ENCODE measurements at regions not wholly inside any gene's neighbourhood (a gene's known extent, or its start where the extent isn't known, plus 50 kb on each side); places are given as distances from the start of the nearest gene placed in this dataset.

DNA sequence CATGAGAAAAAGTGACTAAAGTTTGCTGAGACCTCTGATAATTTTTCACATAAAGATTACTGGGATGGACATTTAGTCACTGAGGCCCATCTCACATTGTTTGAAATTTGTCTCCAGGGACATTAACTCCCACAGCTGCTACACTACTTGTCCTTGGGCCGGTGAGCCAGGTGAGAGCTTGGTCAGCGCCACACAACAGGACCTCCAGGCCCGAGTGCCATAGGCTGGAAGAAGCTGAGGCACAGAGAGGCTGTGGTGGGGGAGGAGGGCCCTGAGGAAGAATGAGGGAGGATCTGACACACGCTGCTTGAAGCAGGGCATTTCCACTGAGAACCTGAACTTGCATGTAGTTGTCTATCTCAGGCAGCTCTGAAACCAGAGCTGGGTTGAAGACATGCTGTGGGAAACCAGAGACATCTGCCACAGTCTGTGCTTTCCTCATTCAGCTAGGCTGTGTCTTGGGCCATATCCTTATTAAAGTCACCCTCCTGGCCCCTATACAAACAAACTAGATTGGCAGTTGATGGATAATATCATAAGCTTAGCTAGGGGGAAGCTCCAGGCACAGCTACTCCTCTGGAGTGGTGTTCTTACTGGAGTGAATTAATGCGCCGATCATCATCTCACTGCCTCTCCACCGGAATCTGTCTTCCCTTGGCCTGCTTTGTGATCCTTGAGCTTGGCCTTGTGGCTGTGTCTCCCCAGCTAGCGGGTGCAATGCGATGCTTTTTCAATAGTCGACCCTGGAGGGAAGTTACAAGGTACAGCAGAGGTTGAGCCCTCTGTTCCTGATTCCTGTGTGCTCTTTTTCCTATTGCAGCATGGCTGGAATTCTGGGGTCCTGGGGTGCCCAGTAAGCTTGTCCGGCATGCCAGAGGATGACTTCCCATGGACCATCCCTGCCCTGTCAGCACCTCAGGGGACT, 225.3 kb upstream of the B3GAT1 start:
- no CpG with 5 or more reads among the region's 11 CpGs for WGBS (ENCODE audit: insufficient coverage, insufficient read length)
- no peak for DNase-seq (ENCODE audit: low read depth, low spot score)
- H3K36me3 ChIP-seq (ENCODE audit: control insufficient read depth, insufficient read depth, low read length) = no peaks in the 10 kb centered on the region

DNA sequence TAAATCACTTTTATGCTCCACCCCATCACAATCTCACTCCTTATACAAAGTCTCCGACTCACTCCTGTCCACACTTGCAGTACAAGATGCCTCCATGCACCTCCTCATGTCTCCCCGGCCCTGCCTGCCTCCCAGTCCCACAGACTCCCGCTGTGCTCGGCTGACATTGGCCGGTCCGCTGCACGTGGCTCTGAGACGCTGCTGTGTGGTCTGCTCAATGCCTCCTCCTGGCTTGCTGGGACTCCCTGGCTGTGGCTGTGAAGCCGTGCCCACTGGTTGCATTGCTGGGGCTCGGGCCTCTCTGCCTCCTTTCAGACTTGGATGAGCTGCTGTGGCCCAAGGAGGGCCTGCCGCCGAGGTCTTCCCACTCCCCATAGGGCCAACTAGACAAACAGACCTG, 224.0 kb upstream of the B3GAT1 start:
- H3K4me1 ChIP-seq (ENCODE audit: control insufficient read depth, insufficient read depth, low read length) = no peaks in the 10 kb centered on the region
- H3K4me3 ChIP-seq (ENCODE audit: low read length) = no peak overlapping the region
- no peak overlapping the region for H3K27ac ChIP-seq (ENCODE audit: low read length)
- no CpG with 5 or more reads among the region's 12 CpGs for WGBS (ENCODE audit: insufficient coverage, insufficient read length)
- no peaks in the 10 kb centered on the region for H3K27me3 ChIP-seq (ENCODE audit: control insufficient read depth, insufficient read depth, low read length)
- no peak for DNase-seq (ENCODE audit: low read depth, low spot score)
- H3K9me3 ChIP-seq (ENCODE audit: control insufficient read depth, insufficient read depth, low read length) = no peaks in the 10 kb centered on the region
- H3K36me3 ChIP-seq (ENCODE audit: control insufficient read depth, insufficient read depth, low read length) = no peaks in the 10 kb centered on the region

More for the DNA sequence above, 225.3 kb upstream of the B3GAT1 start:
- H3K9me3 ChIP-seq (ENCODE audit: control insufficient read depth, insufficient read depth, low read length) = no peaks in the 10 kb centered on the region
- H3K4me3 ChIP-seq (ENCODE audit: low read length) = no peak overlapping the region
- no peak overlapping the region for H3K27ac ChIP-seq (ENCODE audit: low read length)
- no peaks in the 10 kb centered on the region for H3K4me1 ChIP-seq (ENCODE audit: control insufficient read depth, insufficient read depth, low read length)
- no peaks in the 10 kb centered on the region for H3K27me3 ChIP-seq (ENCODE audit: control insufficient read depth, insufficient read depth, low read length)

DNA sequence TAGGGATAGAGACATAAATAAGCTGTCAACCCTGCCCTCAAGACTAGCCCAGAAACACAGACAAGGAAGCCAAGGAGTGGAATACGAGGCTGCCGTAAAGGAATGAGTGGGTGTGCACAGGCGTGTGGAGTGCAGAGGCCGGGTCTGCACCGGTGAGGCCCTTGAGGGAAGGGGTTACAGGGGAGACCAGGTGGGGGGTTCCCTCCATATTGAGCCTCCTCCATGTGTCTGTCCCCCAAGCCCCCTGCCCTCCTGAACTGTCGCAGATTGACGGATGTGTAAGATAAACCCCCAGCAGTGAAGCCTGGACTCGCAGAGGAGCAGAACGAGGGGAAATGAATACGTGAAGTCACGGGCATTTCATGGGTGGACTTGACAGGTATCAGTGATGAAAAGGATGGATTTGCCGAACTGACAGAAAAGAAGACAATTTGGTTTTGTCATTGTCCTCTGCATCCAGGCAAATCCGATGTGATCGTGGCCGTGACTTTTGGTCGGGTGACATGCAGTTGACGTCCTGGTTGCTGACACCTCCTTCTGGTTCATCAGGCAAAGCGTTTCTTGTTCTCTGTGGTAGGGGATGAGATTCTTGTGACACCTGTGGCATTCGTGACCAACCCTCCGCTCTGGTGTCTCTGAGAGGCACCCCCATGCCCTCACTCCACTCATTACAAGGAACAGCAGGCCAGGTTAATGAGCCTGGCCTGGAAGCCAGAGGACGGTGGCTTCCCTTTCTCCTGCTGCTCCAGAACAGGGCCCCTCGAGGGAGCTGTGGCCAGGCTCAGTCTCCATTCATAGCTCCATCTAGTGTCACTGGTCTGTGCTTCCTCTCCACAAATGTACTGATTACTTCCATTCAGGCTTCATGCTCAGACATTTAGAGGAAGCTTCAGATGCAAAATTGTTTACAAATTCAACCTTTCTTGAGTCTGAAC, 223.1 kb upstream of the B3GAT1 start:
- no peaks in the 10 kb centered on the region for H3K27me3 ChIP-seq (ENCODE audit: control insufficient read depth, insufficient read depth, low read length)
- WGBS (ENCODE audit: insufficient coverage, insufficient read length) = no CpG with 5 or more reads among the region's 22 CpGs
- DNase-seq (ENCODE audit: low read depth, low spot score) = no peak
- H3K4me1 ChIP-seq (ENCODE audit: control insufficient read depth, insufficient read depth, low read length) = no peaks in the 10 kb centered on the region
- H3K9me3 ChIP-seq (ENCODE audit: control insufficient read depth, insufficient read depth, low read length) = no peaks in the 10 kb centered on the region
- H3K4me3 ChIP-seq (ENCODE audit: low read length) = no peak overlapping the region
- H3K27ac ChIP-seq (ENCODE audit: low read length) = no peak overlapping the region
- H3K36me3 ChIP-seq (ENCODE audit: control insufficient read depth, insufficient read depth, low read length) = no peaks in the 10 kb centered on the region

DNA sequence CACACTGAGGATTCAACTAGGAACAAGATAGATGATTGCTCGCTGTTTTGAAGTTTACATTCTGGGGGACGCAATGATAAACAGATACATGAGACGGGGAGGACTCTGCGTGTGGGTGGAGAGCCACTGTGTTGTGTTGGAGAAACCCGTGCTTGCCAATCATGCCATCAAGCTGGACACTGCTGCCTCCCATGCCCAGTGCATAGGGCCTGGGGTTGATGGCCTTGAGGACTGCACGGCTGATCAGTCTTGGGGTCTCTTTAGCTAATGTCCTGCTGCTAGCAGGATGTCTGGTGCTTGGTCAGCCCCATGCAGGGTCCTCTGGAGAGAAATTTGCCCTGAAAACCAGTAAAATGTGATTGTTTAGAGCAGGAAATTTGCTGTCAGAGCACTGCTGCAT, 221.2 kb upstream of the B3GAT1 start:
- no peaks in the 10 kb centered on the region for H3K36me3 ChIP-seq (ENCODE audit: control insufficient read depth, insufficient read depth, low read length)
- H3K27me3 ChIP-seq (ENCODE audit: control insufficient read depth, insufficient read depth, low read length) = no peaks in the 10 kb centered on the region
- no peak overlapping the region for H3K4me3 ChIP-seq (ENCODE audit: low read length)
- WGBS (ENCODE audit: insufficient coverage, insufficient read length) = no CpG with 5 or more reads among the region's 6 CpGs
- DNase-seq (ENCODE audit: low read depth, low spot score) = no peak
- no peak overlapping the region for H3K27ac ChIP-seq (ENCODE audit: low read length)
- H3K4me1 ChIP-seq (ENCODE audit: control insufficient read depth, insufficient read depth, low read length) = no peaks in the 10 kb centered on the region
- no peaks in the 10 kb centered on the region for H3K9me3 ChIP-seq (ENCODE audit: control insufficient read depth, insufficient read depth, low read length)

DNA sequence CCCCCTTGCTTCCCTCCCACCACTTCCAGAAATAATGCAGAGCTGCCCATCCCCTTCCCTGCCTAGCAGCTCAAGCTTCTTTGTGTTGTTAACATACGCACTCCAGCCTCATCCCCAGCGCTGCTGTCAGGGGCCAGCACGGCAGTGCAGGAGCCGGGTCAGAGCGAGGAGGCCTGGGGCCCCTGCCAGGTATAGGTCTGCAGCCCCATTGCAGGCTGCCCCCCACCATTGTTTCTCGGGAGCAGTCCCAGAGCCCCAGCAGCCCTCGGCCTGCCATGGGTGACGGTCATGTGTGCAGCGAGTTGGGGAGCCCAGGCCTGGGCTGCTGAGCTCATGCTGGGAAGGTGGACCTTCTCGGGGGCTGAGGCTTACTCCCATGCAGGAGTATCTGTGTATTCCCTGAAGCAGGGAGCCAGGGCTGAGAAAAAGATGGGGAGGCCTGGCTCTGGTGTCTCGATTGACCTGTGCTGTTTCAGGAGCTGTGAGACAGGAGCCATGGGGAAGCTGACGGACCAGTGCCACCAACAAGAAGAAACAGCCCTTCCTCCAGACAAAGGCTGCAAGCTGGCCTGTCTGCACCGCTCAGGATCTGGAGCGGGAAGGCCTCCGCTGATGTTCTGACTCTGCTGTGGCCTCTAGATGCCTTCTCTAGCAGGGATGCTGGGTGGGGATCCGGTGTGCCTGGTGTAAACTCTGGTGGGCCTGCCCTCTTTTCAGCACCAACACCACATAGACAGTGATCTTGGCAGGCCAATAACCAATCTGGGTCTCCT, 220.5 kb upstream of the B3GAT1 start:
- WGBS (ENCODE audit: insufficient coverage, insufficient read length) = no CpG with 5 or more reads among the region's 16 CpGs
- Histone ChIP-seq H3K27me3 (ENCODE audit: control insufficient read depth, insufficient read depth, low read length) (no peaks in the 10 kb centered on the region), H3K27ac (ENCODE audit: low read length) (no peak overlapping the region), H3K36me3 (ENCODE audit: control insufficient read depth, insufficient read depth, low read length) (no peaks in the 10 kb centered on the region), H3K4me1 (ENCODE audit: control insufficient read depth, insufficient read depth, low read length) (no peaks in the 10 kb centered on the region), H3K4me3 (ENCODE audit: low read length) (no peak overlapping the region), H3K9me3 (ENCODE audit: control insufficient read depth, insufficient read depth, low read length) (no peaks in the 10 kb centered on the region)
- no peak for DNase-seq (ENCODE audit: low read depth, low spot score)

DNA sequence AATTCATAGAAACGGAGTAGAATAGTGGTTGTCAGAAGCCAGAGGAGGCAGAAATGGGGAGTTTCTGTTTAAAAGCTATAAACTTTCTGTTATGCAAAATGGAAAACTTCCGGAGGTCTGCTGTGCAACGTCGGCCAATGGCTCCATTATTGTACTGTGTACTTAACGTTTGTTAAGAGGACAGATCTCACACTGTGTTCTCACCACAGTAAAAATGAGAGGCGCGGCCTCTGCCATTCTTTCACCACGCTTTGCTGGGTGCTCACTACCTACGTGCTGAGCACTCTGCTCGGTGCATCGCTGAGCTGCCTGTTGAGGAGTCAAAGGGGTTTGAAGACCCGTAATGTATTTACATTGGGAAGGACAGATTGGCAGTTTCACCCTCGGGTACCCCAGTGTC, 218.8 kb upstream of the B3GAT1 start:
- Histone ChIP-seq H3K9me3 (ENCODE audit: control insufficient read depth, insufficient read depth, low read length) (no peaks in the 10 kb centered on the region), H3K27me3 (ENCODE audit: control insufficient read depth, insufficient read depth, low read length) (no peaks in the 10 kb centered on the region), H3K27ac (ENCODE audit: low read length) (no peak overlapping the region), H3K36me3 (ENCODE audit: control insufficient read depth, insufficient read depth, low read length) (no peaks in the 10 kb centered on the region), H3K4me1 (ENCODE audit: control insufficient read depth, insufficient read depth, low read length) (no peaks in the 10 kb centered on the region), H3K4me3 (ENCODE audit: low read length) (no peak overlapping the region)
- no peak for DNase-seq (ENCODE audit: low read depth, low spot score)
- WGBS (ENCODE audit: insufficient coverage, insufficient read length) = no CpG with 5 or more reads among the region's 13 CpGs

DNA sequence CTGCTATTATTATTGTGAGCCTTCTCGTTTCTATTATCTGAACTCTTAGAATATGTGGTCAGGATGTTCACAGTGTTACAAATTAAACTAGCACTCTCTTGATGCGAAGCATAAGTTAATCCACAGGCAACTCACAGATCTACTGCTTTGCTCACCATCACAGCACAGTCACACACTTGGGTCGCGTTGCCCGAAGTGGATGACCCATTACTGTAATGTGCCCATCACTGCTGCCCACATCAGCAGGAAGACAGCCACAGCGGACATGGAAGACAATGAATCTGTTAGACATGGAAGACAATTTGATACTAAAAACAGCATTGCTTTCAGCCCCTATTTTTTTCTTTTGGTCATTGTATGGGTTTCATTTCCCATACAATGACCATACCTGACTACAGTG, 216.4 kb upstream of the B3GAT1 start:
- DNase-seq (ENCODE audit: low read depth, low spot score) = no peak
- Histone ChIP-seq H3K9me3 (ENCODE audit: control insufficient read depth, insufficient read depth, low read length) (no peaks in the 10 kb centered on the region), H3K27me3 (ENCODE audit: control insufficient read depth, insufficient read depth, low read length) (no peaks in the 10 kb centered on the region), H3K4me1 (ENCODE audit: control insufficient read depth, insufficient read depth, low read length) (no peaks in the 10 kb centered on the region), H3K36me3 (ENCODE audit: control insufficient read depth, insufficient read depth, low read length) (no peaks in the 10 kb centered on the region), H3K4me3 (ENCODE audit: low read length) (no peak overlapping the region), H3K27ac (ENCODE audit: low read length) (no peak overlapping the region)
- no CpG with 5 or more reads among the region's 6 CpGs for WGBS (ENCODE audit: insufficient coverage, insufficient read length)

DNA sequence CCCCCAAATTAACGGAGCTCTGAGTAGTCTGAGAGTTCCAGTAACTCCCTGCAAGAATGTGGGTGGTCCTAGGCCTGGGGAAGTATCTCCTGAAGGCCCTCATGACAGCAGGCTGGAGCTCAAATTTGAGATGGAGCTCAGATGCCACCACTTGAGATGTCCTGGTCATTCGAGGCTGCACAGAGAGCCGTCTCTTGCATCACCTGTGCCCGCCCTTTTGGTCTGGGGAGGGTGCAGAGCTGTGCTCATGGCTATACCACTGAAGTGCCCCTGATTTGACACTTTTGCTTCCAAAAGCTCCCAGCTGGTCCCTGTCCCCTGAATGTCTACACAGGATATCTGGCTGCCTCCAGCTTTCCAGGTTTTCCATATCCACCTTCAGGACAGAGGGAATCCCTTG, 214.0 kb upstream of the B3GAT1 start:
- WGBS (ENCODE audit: insufficient coverage, insufficient read length) = no CpG with 5 or more reads among the region's 4 CpGs
- Histone ChIP-seq H3K4me1 (ENCODE audit: control insufficient read depth, insufficient read depth, low read length) (no peaks in the 10 kb centered on the region), H3K9me3 (ENCODE audit: control insufficient read depth, insufficient read depth, low read length) (no peaks in the 10 kb centered on the region), H3K27me3 (ENCODE audit: control insufficient read depth, insufficient read depth, low read length) (no peaks in the 10 kb centered on the region), H3K36me3 (ENCODE audit: control insufficient read depth, insufficient read depth, low read length) (no peaks in the 10 kb centered on the region), H3K27ac (ENCODE audit: low read length) (no peak overlapping the region), H3K4me3 (ENCODE audit: low read length) (no peak overlapping the region)
- no peak for DNase-seq (ENCODE audit: low read depth, low spot score)

DNA sequence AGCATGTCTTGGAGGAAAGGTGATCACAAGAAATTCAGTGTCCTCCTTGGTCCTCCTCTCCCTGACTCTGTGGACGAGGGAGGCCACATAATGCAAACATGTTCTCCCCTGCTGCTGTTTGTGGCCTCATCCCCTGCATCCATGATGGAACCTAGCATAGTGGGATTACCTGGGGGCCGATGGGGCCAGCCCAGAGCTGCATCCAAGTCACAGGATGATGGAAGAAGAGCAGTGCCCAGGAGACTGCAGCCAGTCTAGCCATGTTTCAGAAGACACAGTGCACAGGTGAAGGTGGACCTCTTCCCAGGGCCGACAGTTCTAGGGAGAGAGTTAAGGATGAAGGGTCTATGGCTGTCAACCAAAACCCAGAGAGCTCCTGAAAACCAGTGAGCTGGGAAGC, 213.6 kb upstream of the B3GAT1 start:
- WGBS (ENCODE audit: insufficient coverage, insufficient read length) = no CpG with 5 or more reads among the region's 3 CpGs
- H3K27me3 ChIP-seq (ENCODE audit: control insufficient read depth, insufficient read depth, low read length) = no peaks in the 10 kb centered on the region

DNA sequence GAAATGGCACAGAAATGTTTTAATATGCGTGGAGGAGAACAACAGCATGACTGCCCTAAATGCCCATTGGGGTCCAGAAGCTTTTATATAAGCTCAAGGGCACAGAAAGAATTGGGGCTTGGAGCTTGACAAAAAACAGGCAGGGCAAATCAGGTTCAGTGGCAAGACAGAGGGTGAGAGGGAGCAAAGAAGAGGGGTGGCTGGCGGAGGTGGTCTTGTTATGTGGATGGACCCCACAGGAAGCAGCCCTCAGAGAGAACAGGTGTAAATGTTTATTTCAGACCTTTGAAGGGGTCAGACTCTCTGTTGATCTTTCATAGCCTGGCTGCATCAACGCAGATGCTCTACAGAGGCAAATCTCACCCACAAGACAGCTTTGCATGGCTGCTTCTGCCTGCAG, 213.1 kb upstream of the B3GAT1 start:
- no peaks in the 10 kb centered on the region for H3K36me3 ChIP-seq (ENCODE audit: control insufficient read depth, insufficient read depth, low read length)
- H3K4me1 ChIP-seq (ENCODE audit: control insufficient read depth, insufficient read depth, low read length) = no peaks in the 10 kb centered on the region
- no peak for DNase-seq (ENCODE audit: low read depth, low spot score)
- no peaks in the 10 kb centered on the region for H3K27me3 ChIP-seq (ENCODE audit: control insufficient read depth, insufficient read depth, low read length)
- H3K4me3 ChIP-seq (ENCODE audit: low read length) = no peak overlapping the region
- no CpG with 5 or more reads among the region's 3 CpGs for WGBS (ENCODE audit: insufficient coverage, insufficient read length)
- H3K9me3 ChIP-seq (ENCODE audit: control insufficient read depth, insufficient read depth, low read length) = no peaks in the 10 kb centered on the region
- no peak overlapping the region for H3K27ac ChIP-seq (ENCODE audit: low read length)

More for the DNA sequence above, 213.6 kb upstream of the B3GAT1 start:
- Histone ChIP-seq H3K36me3 (ENCODE audit: control insufficient read depth, insufficient read depth, low read length) (no peaks in the 10 kb centered on the region), H3K4me1 (ENCODE audit: control insufficient read depth, insufficient read depth, low read length) (no peaks in the 10 kb centered on the region), H3K4me3 (ENCODE audit: low read length) (no peak overlapping the region), H3K9me3 (ENCODE audit: control insufficient read depth, insufficient read depth, low read length) (no peaks in the 10 kb centered on the region), H3K27ac (ENCODE audit: low read length) (no peak overlapping the region)
- DNase-seq (ENCODE audit: low read depth, low spot score) = no peak

Measured in iPS DF 6.9 (cell line).